Heart left ventricle (tissue), 13 donors: ENCODE measurements at regions not wholly inside any gene's neighbourhood (a gene's known extent, or its start where the extent isn't known, plus 50 kb on each side); places are given as distances from the start of the nearest gene placed in this dataset.

ENCODE experiments used
- CTCF ChIP-seq, 12 donors: fragments of 200-600 bp; sonication (generic) in 4 of 12; IDR thresholded peaks; one replicate each; pipeline versions ENCODE4 v1.5.0 to v1.8.0; 2018 to 2022; ENCODE audit warnings: antibody characterized with exemption in 12 of 12, mild to moderate bottlenecking in 5 of 12
- POLR2A ChIP-seq, 2 donors: fragments of 450-650 bp; IDR thresholded peaks; one replicate each; pipeline ENCODE4 v1.6.1; 2017; ENCODE audit warnings: antibody characterized with exemption in 2 of 2, mild to moderate bottlenecking in 2 of 2, moderate library complexity in 2 of 2
- donor health status: ischemic (EF 13 %, LVEDD 7.1; RV severe dilation, severe dysfunction).
- donor health status: DM: no; HTN: yes; CAD: no.
- donor health status: DM: no; HTN: no; CAD: no.
- donor health status: ischemic (EF 25% LVEDD 6.9; RV normal size, moderate dysfunction).
- donor health status: ischemic (EF 25% LVEDD 5.7; RV mildly dilated, moderate dysfunction).
- donor health status: ischemic (EF 35%, LVEDD 5.7; RV mildly dilated, moderate dysfunction).
- donor health status: nonischemic (EF 11% LVEDD 7.7; RV severe dilation, severe dysfunction).
- donor health status: DM: yes; HTN: yes; CAD: no.
- donor health status: PGD.
- donor health status: ischemic (EF 29% LVEDD 5.4; RV normal size, mild dysfunction).
- donor health status: nonischemic (EF 23%, LVEDD 6.1; RV moderate dilation, normal function).

- TF ChIP-seq CTCF (IDR thresholded peaks at IDR 0.05): no peak
- TF ChIP-seq POLR2A (IDR thresholded peaks at IDR 0.05): no peak
Observed at GRCh38 chr14:48615618-48616017, 940.2 kb upstream of the MDGA2 start.
